ENCODE measurements at regions not wholly inside any gene's neighbourhood (a gene's known extent, or its start where the extent isn't known, plus 50 kb on each side); places are given as distances from the start of the nearest gene placed in this dataset.

DNA sequence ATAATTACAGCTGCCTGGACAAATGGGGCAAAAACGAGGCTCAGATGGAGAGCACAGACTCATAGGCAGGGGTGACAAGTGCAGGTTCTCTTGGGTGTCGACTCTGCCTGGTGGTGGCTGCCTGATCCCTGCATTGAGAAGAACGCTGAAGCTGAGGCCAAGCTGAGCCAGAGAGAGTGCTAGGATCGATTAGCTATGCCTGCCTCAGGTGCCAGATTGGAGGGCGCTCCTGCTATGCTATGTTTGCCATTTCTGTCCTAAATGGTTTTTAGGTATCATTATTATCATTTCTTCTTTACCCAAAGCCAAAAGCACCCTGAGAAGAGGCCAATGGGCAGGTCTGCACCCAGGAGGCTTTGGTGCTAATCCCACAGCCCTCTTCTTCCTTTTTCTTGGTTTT is 53.9 kb upstream of the SLC6A11 start:
- no peak for TF ChIP-seq POLR2A (IDR thresholded peaks at IDR 0.05; ENCODE audit: low read depth, low read length)
- no peak for TF ChIP-seq TAF1 (IDR thresholded peaks at IDR 0.05; ENCODE audit: borderline replicate concordance, low read depth, low read length)
- TF ChIP-seq POLR2AphosphoS5 (IDR thresholded peaks at IDR 0.05; ENCODE audit: low read depth, low read length): no peak

All from GM12892 (cell line).